HG03342 (cell line): ENCODE measurements at regions not wholly inside any gene's neighbourhood (a gene's known extent, or its start where the extent isn't known, plus 50 kb on each side); places are given as distances from the start of the nearest gene placed in this dataset.

Source experiments
- ATAC-seq: cut with Tn5 transposase; IDR thresholded peaks from one replicate; pipeline ENCODE4 v1.9.1; 2021; ENCODE audit warnings: mild to moderate bottlenecking, moderate library complexity; ENCODE audit not compliant: unreplicated experiment

GRCh38 chr10:83352588-83352987, 786.7 kb upstream of the GHITM start:
- no peak for ATAC-seq

DNA sequence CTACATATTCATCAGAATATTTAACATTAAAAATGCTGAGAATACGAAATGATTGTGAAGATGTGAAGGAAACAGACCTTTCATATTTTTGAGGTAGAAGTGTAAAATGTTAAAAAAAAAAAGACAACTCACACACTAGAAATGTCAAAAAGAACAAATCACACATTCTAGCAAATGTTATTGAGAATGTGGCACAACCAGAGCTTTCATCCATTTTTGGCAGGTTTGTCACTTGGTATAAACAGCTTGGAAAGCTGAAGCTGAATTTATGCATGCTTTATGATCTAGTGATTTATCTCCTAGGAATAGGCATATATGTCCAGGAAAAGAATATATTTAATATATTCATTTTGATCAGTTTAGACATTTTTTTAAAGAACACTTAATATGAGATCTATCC, 784.9 kb upstream of the GHITM start:
- no peak for ATAC-seq

DNA sequence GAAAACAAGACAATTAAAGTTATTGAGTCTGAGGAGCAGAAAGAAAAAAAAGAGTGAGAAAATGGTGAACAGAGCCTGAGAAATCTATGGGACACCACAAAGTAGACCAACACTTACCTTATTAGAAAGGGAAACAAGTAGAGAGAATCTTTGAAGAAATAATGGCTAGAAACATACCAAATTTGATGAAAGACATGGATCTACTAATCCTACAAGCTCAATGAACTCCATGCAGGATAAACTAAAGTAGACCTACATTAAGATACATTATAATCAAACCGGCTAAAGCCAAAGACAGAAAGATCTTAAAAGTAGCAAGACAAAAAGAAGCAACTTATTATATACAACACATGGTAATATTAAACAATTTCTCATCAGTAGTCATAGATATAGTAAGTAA, 782.3 kb upstream of the GHITM start:
- no peak for ATAC-seq

GRCh38 chr10:83357627-83358026, 781.7 kb upstream of the GHITM start:
- no peak for ATAC-seq

DNA sequence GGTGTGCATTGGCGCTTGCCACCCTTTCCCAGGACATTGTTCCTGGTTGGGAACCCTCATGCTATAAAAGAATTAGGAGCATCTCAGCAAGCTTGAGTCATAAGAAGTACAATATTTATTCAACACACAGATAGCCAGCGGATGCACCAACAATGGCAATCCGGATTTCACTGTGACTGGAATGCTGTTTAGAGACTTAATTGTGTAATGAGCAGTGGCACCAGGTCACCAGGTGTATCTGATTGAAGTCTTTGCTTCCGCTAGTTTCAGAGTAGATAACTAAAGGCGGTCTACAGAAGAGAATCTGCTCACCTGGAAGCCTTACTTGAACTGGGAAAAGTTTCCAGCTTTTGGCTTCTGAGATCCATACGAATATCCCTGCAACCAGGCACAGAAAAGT, 772.3 kb upstream of the GHITM start:
- no peak for ATAC-seq

DNA sequence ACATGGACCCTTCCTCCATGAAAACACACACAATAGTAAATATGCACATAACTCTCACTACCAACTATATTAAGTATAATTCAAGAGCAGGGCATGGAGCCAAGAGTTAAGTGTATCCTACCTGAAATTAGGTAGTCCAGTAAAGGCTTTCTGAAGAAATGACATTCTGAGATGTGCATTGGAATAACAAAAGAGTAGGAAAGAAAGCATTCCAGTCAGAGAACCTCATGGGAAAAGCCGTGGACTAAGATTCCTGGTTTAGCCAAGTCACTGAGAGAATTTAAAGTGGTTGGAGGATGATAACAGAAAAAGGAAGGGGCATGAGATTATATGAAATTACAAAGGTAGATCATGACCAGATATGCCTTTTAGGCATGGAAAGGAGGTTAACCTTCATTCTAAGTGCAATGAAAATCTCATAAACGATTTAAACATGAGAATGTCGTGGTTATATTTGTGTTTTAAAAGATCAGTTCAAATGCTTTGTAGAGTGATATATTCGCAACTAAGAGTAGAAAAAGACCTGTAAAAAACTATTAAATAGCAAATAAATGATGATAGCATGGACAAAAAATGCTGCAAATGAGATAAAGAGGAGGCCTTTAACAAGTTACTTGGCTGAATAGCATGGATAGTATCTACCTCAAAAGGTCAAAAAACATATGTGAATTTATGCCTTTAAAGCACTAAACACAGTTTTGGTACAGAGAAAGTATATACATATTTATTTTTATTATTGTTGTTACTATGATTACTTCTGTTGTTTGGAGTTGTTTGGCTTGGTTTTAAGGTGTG, 767.4 kb upstream of the GHITM start:
- no peak for ATAC-seq

DNA sequence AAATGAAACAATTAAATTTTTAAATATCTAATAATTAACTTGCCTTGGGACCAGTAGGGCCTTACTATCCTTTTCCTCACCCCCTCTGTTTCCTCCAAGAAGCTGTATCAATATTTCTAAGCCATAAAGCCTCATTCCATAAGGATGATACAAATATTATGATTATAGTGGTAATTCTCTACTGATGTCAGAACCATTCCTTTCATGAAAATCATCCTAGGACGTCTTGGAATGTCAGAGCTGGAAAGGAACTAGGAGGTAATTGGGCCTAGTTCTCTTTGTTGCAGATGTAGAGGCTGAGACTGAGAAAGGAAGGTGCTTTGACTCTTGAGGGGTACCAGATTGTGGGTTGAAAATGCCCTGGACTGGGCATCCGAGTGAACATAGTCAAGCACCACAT, 766.7 kb upstream of the GHITM start:
- ATAC-seq, result no peak

DNA sequence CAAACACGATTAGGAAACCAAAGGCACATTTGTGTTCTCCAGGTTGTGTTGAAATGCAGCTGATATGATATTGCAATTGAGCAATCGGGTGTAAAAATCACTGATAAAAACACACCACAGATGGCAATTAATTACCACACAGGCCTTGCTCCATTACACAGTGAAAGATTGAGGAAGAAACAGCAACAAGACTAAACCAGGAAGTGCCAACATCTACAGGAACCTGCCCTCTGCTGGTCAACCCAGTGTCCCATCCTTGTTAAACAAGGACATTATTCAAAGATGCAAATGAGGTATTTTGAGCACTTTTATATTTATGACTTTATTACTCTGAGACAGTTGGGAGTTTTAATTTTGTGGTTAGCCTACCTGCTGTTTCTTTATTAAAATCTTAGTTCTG, 765.6 kb upstream of the GHITM start:
- peak; percentile 58 for ATAC-seq

DNA sequence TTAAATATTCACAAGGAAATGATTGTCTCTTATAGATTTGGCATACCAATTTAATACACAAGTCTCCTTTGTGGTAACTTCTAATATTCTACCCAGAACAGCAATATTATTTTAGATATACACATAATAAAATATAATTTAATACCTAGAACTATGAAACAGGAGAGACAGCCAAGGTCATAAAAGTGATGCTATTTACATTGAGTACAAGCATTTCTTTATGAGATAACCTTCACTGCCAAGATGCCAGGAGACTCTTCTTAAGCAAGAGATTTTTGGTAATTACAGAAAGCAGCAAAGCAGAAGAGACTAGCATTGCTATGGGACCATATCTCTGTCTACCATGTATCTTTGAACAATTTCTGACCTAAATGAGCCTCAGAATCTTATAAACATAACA, 764.6 kb upstream of the GHITM start:
- no peak for ATAC-seq

DNA sequence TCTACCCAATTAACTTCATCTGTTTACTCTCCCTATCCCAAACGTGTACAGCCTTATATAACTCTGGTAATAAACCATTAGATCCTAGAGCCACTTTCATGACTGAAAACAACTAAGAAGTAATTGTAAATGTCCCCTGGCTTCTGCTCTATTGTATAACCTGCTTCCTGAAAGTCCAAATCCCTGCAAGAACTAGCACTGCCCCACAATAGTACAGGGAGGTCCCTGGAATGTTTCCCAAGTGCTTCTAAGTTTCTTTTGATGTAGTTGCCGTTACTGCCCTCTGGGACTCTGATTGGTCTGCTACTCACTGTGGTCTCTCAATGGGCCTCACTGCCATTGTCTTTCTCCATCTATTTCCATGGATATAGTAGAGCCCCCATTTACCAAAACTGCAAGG, 764.0 kb upstream of the GHITM start:
- no peak for ATAC-seq

- ATAC-seq, result no peak
These were observed 741.5 kb upstream of the GHITM start for GRCh38 chr10:83397806-83398205.

DNA sequence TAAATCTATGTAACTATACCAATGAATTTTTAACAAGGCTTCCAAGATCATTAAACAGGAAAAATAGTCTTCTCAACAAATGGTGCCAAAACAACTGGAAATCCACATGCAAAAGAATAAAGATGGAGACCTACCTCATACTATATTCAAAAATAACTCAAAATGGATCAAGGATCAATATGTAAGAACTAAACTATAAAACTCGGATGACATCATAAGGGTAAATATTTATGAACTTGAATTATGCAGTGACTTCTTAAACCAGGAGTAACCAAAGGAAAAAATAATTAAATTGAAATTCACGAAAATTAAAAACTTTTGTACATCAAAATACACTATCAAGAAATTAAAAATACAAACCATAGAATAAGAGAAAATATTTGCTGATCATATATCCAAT, 728.7 kb upstream of the GHITM start:
- ATAC-seq, result no peak

DNA sequence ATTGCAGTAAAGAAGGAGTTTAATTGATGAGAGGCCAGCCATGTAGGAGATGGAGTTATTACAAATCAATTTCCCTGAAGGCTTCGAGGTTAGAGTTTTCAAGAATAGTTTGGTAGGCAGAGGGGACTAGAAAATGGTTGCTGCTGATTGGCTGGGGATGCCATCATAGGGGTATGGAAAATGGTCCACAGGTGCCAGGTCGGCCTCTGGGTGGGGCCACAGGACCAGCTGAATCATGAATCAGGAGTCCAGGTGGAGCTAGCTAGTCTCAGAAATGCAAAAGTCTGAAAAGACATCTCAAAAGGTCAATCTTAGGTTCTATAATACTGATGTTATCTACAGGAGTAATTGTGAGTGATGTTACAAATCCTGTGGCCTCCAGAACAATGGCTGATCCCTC, 714.0 kb upstream of the GHITM start:
- ATAC-seq, result no peak

GRCh38 chr10:83427101-83427500, 712.2 kb upstream of the GHITM start:
- no peak for ATAC-seq

GRCh38 chr10:83432261-83433045, 706.9 kb upstream of the GHITM start:
- no peak for ATAC-seq

GRCh38 chr10:83433705-83434104, 705.6 kb upstream of the GHITM start:
- ATAC-seq, result no peak

DNA sequence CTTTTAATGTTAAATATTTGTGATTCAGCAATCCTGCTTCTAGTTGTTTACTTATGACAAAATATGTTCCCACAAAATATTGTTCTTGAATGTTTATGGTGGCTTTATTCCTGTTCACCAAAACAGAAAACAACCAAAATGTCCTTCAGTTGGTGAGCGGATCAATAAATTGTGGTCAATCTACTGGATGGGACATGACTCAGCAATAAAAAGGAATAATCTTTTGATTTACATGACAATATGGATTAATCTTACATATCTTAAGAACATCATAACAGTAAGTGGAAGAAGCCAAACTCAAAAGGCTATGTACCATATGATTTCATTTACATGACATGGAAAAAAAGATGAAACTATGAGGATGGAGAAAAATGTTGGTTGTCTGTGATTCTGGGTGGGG, 691.3 kb upstream of the GHITM start:
- no peak for ATAC-seq

- ATAC-seq, result no peak
These were observed 680.7 kb upstream of the GHITM start for GRCh38 chr10:83458611-83459010.

DNA sequence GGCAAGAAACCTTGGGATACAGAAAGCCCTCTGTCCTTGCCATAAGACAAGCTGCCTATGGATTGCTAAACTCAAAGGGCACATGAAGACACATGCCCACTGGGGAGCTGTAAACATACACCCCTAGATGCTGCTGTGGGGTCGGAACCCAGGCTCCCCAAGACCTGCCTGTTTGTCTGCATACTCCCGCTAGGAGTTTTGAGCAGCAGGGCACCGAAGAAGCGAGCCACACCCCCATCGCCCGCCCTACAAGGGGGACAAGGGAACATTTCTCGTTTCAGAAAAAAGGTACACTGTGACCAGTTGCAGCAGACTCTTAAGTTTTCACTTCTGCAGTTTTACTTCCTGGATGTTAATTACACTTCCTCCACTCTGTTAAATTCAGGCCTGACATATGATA, 680.2 kb upstream of the GHITM start:
- no peak for ATAC-seq

DNA sequence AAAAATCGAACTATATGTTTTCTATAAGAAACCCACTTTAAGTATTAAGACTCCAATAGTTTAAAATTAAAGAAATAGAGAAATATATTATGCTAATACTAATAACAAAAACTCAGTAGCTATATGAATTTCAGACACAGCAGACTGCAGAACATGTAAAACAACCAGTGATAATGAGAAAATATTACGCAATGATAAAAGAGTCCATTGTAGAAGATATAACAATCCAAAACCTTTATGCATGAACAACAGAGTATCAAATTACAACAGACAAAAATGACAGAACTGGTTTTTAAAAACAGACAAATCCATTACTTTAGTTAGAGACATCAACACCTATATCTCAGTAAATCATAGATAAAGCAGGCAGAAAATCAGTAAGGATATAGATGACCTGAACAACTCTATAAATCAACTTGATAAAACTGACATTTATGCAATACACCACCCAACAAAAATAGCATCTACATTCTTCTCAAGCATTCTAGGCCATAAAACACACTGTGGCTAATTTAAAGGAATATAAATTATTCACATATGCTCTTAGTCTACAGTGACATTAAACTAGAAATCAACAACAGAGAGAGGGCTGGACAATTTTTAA, 669.5 kb upstream of the GHITM start:
- ATAC-seq, result no peak

DNA sequence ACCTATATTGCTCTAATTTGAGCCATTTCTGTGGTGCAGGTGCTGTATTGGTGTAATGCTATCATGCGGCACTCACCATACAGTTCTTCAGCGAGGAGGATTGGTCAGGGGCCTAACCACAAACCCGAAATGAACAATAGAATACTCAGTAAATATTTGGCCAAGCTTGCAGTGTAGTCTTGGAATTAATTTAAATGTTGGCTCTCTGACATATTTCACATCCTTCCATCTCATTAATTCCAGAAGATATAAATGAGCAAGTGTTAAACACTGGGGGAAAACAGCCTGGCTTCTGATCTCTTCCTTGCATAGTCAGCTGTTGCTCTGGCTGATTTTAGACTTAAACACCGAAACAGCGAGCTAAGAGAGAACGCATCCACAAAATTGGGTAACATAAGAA, 663.1 kb upstream of the GHITM start:
- no peak for ATAC-seq

- no peak for ATAC-seq
These were observed 650.1 kb upstream of the GHITM start for GRCh38 chr10:83489161-83489560.
